ENCODE measurements at regions not wholly inside any gene's neighbourhood (a gene's known extent, or its start where the extent isn't known, plus 50 kb on each side); places are given as distances from the start of the nearest gene placed in this dataset.

GRCh38 chr6:51161752-51162151 is 343.1 kb downstream of the TFAP2B start:
- Histone ChIP-seq H3K27me3 (ENCODE audit: low read length) (no peaks in the 10 kb centered on the region), H3K36me3 (ENCODE audit: low read length) (no peaks in the 10 kb centered on the region; the same call in 1 of the 2 replicates), H3F3A (ENCODE audit: insufficient read depth) (no peaks in the 10 kb centered on the region), H4K20me1 (ENCODE audit: low read depth, low read length) (peaks cover 1% of the 10 kb centered on the region; the same call in 1 of the 2 replicates), H2AFZ (ENCODE audit: low read depth, low read length, severe bottlenecking) (no peak overlapping the region), H3K9ac (ENCODE audit: low read length) (no peak overlapping the region), H3K9me3 (ENCODE audit: insufficient read depth, low read length) (no peaks in the 10 kb centered on the region), H3K79me2 (ENCODE audit: insufficient read depth, low read length) (no peaks in the 10 kb centered on the region), H3K9me2 (replicated peaks; ENCODE audit: insufficient read depth, low read length) (no peaks in the 10 kb centered on the region), H3K4me3 (ENCODE audit: insufficient read depth, low read length, poor library complexity, severe bottlenecking) (no peak overlapping the region), H3K27ac (ENCODE audit: low read depth, low read length) (no peak overlapping the region), H3K4me2 (ENCODE audit: low read depth, low read length, poor library complexity, severe bottlenecking) (no peak overlapping the region)
- no peak for TF ChIP-seq EZH2phosphoT487 (conservative IDR thresholded peaks at IDR 0.05; ENCODE audit: low read length)

- H3K9me3 ChIP-seq (ENCODE audit: insufficient read depth, low read length), result no peaks in the 10 kb centered on the region
- H3K9ac ChIP-seq (ENCODE audit: low read length), result no peak overlapping the region
- no peaks in the 10 kb centered on the region for H3K9me2 ChIP-seq (replicated peaks; ENCODE audit: insufficient read depth, low read length)
- no peak overlapping the region for H2AFZ ChIP-seq (ENCODE audit: low read depth, low read length, severe bottlenecking)
- H3F3A ChIP-seq (ENCODE audit: insufficient read depth), result no peaks in the 10 kb centered on the region
- TF ChIP-seq CTCF (IDR thresholded peaks at IDR 0.05; ENCODE audit: insufficient read depth, low read length, poor library complexity, severe bottlenecking), result no peak
- TF ChIP-seq EZH2phosphoT487 (conservative IDR thresholded peaks at IDR 0.05; ENCODE audit: low read length), result no peak
- H3K27ac ChIP-seq (ENCODE audit: low read depth, low read length), result no peak overlapping the region
- no peaks in the 10 kb centered on the region for H3K27me3 ChIP-seq (ENCODE audit: low read length)
- H3K4me2 ChIP-seq (ENCODE audit: low read depth, low read length, poor library complexity, severe bottlenecking), result no peak overlapping the region
- H3K4me3 ChIP-seq (ENCODE audit: insufficient read depth, low read length, poor library complexity, severe bottlenecking), result no peak overlapping the region
- no peaks in the 10 kb centered on the region for H3K79me2 ChIP-seq (ENCODE audit: insufficient read depth, low read length)
- H3K36me3 ChIP-seq (ENCODE audit: low read length), result no peaks in the 10 kb centered on the region; the same call in 1 of the 2 replicates
- H4K20me1 ChIP-seq (ENCODE audit: low read depth, low read length), result no peaks in the 10 kb centered on the region
Measured at GRCh38 chr6:51163843-51164529, 345.3 kb downstream of the TFAP2B start.

- no peaks in the 10 kb centered on the region for H3K79me2 ChIP-seq (ENCODE audit: insufficient read depth, low read length)
- H2AFZ ChIP-seq (ENCODE audit: low read depth, low read length, severe bottlenecking), result no peak overlapping the region
- H3K27me3 ChIP-seq (ENCODE audit: low read length), result no peaks in the 10 kb centered on the region
- H4K20me1 ChIP-seq (ENCODE audit: low read depth, low read length), result no peaks in the 10 kb centered on the region
- H3K27ac ChIP-seq (ENCODE audit: low read depth, low read length), result no peak overlapping the region
- H3K9me2 ChIP-seq (replicated peaks; ENCODE audit: insufficient read depth, low read length), result no peaks in the 10 kb centered on the region
- H3K9ac ChIP-seq (ENCODE audit: low read length), result no peak overlapping the region
- no peak for TF ChIP-seq CTCF (IDR thresholded peaks at IDR 0.05; ENCODE audit: insufficient read depth, low read length, poor library complexity, severe bottlenecking)
- no peak for TF ChIP-seq EZH2phosphoT487 (conservative IDR thresholded peaks at IDR 0.05; ENCODE audit: low read length)
- H3K4me3 ChIP-seq (ENCODE audit: insufficient read depth, low read length, poor library complexity, severe bottlenecking), result no peak overlapping the region
- H3K9me3 ChIP-seq (ENCODE audit: insufficient read depth, low read length), result no peaks in the 10 kb centered on the region
- H3K4me2 ChIP-seq (ENCODE audit: low read depth, low read length, poor library complexity, severe bottlenecking), result no peak overlapping the region
- no peaks in the 10 kb centered on the region for H3K36me3 ChIP-seq (ENCODE audit: low read length)
- H3F3A ChIP-seq (ENCODE audit: insufficient read depth), result no peaks in the 10 kb centered on the region
Measured at GRCh38 chr6:51166914-51167313, 348.2 kb downstream of the TFAP2B start.

- no peak overlapping the region for H3K4me2 ChIP-seq (ENCODE audit: low read depth, low read length, poor library complexity, severe bottlenecking)
- H3K9ac ChIP-seq (ENCODE audit: low read length), result no peak overlapping the region
- H3K9me2 ChIP-seq (replicated peaks; ENCODE audit: insufficient read depth, low read length), result no peaks in the 10 kb centered on the region
- no peaks in the 10 kb centered on the region for H3K27me3 ChIP-seq (ENCODE audit: low read length)
- no peaks in the 10 kb centered on the region for H3K79me2 ChIP-seq (ENCODE audit: insufficient read depth, low read length)
- no peak overlapping the region for H3K27ac ChIP-seq (ENCODE audit: low read depth, low read length)
- no peaks in the 10 kb centered on the region for H3F3A ChIP-seq (ENCODE audit: insufficient read depth)
- no peaks in the 10 kb centered on the region for H3K9me3 ChIP-seq (ENCODE audit: insufficient read depth, low read length)
- H3K4me3 ChIP-seq (ENCODE audit: insufficient read depth, low read length, poor library complexity, severe bottlenecking), result no peak overlapping the region
- no peaks in the 10 kb centered on the region for H4K20me1 ChIP-seq (ENCODE audit: low read depth, low read length)
- no peaks in the 10 kb centered on the region for H3K36me3 ChIP-seq (ENCODE audit: low read length)
- TF ChIP-seq EZH2phosphoT487 (conservative IDR thresholded peaks at IDR 0.05; ENCODE audit: low read length) (no peak), CTCF (IDR thresholded peaks at IDR 0.05; ENCODE audit: insufficient read depth, low read length, poor library complexity, severe bottlenecking) (no peak)
- H2AFZ ChIP-seq (ENCODE audit: low read depth, low read length, severe bottlenecking), result no peak overlapping the region
Measured at GRCh38 chr6:51167468-51167867, 348.8 kb downstream of the TFAP2B start.
